ENCODE measurements at regions not wholly inside any gene's neighbourhood (a gene's known extent, or its start where the extent isn't known, plus 50 kb on each side); places are given as distances from the start of the nearest gene placed in this dataset.

- no peak for TF ChIP-seq CTCF (IDR thresholded peaks at IDR 0.05; ENCODE audit: control extremely low read depth, extremely low read depth, low read depth, missing control alignments)
- DNase-seq (ENCODE audit: extremely low spot score): no peak
- ChIA-PET POLR2A (interaction anchor here (0.6 kb wide), 1 partner anchor 174 kb away, joined by 5 read pairs; no protein-coding TSS in a partner anchor), CTCF (interaction anchor here (1.1 kb wide), 2 partner anchors 10 to 16 kb away, joined by 3 read pairs; no protein-coding TSS in a partner anchor)
Measured at GRCh38 chr12:104895415-104895814, 62.7 kb downstream of the SLC41A2 start.

DNA sequence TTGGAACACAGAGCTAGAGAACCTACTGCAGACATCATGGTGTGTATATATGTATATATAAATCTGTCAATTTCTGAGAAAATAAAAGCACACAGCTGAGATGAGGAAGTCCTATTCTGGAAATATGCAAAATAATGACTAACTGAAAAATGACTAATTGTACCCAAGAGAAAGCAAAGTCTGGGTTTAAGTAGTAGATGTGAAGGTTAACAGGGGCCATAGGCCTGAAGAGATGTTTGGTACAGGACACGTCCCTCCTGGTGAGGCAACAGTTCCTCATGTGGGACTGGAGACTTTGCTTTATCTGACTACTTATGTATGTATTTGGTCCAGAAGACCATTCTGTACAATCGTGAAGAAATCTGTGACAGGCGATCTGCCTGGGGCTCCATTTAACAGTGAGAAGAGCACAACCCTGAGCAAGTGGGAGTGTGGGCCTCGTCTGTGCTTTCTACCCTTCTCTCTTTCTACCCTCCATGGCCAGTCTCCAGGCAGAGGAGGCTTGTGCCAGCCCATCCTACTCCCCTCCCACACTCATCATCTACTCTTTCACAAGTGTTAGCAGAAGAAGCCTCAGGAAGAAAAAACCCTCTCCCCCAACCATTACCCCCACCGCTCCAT, 67.5 kb downstream of the SLC41A2 start:
- DNase-seq (ENCODE audit: extremely low spot score): peak; percentile 22
- TF ChIP-seq CTCF (IDR thresholded peaks at IDR 0.05; ENCODE audit: control extremely low read depth, extremely low read depth, low read depth, missing control alignments): no peak
- CTCF ChIA-PET: no interaction called here
- POLR2A ChIA-PET: no interaction called here

DNA sequence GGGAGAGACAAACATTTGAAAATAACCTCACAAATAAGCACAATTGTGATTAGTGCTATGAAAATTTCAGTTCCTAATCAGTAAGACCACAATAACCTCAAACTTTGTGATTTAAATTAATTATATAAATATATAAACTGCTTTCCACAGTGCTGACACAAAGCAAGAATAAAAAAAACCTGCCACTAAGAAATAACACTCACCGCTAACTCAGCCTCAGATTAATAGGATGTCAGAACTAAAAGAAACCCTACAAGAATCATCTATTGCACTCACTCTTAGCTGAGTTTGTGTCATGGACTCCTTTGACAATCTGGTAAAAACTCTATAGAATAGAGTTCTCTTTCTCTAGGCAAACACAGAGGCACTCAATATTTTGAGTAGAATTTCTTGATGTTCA, 68.4 kb downstream of the SLC41A2 start:
- CTCF ChIA-PET: no interaction called here
- TF ChIP-seq CTCF (IDR thresholded peaks at IDR 0.05; ENCODE audit: control extremely low read depth, extremely low read depth, low read depth, missing control alignments): no peak
- POLR2A ChIA-PET: no interaction called here
- no peak for DNase-seq (ENCODE audit: extremely low spot score)

DNA sequence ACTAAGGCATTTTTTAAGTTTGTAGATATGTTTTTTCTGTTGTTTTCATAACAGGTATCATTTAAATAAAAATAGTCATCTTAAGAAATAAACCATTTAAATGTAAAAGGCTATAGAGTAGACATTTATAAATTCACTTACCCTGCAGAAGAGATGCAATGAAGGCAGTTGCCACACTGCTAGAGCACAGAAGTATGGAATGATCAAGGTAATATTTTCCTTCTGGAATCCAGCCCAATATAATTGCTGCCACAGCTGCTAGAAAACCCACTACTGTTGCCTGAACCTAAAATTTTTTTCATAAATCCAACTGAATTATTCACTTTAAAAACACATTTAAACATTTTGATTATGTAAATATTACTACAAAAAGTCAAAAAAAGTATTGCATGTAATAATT, 69.2 kb downstream of the SLC41A2 start:
- no peak for DNase-seq (ENCODE audit: extremely low spot score)
- CTCF ChIA-PET: interaction anchor here (1.3 to 1.4 kb wide), 2 partner anchors 9 to 40 kb away, joined by 3 to 4 read pairs; no protein-coding TSS in a partner anchor
- POLR2A ChIA-PET: no interaction called here
- no peak for TF ChIP-seq CTCF (IDR thresholded peaks at IDR 0.05; ENCODE audit: control extremely low read depth, extremely low read depth, low read depth, missing control alignments)

DNA sequence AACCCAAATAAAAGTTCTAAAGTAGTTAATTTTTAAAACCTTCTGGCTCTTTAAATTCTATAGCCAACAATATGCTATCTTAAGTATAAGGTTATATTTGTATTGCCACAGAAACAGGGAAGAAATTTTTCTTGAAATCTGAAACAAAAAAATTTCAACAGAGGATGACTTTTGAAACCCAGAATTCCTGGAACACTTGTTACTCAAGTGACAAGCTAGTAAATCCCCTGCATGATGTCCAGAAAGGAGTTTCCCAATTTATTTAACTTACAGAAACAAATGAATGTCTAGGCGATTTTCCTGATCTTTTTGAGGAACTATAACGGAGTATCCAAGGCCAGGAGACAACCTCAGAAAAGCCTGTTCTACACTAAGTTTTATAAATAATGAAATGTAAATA, 69.6 kb downstream of the SLC41A2 start:
- TF ChIP-seq CTCF (IDR thresholded peaks at IDR 0.05; ENCODE audit: control extremely low read depth, extremely low read depth, low read depth, missing control alignments): no peak
- ChIA-PET POLR2A (no interaction called here), CTCF (interaction anchor here (1.3 to 2.1 kb wide), 4 partner anchors 9 to 247 kb away, joined by 3 to 6 read pairs (median 4); no protein-coding TSS in a partner anchor)
- no peak for DNase-seq (ENCODE audit: extremely low spot score)

DNA sequence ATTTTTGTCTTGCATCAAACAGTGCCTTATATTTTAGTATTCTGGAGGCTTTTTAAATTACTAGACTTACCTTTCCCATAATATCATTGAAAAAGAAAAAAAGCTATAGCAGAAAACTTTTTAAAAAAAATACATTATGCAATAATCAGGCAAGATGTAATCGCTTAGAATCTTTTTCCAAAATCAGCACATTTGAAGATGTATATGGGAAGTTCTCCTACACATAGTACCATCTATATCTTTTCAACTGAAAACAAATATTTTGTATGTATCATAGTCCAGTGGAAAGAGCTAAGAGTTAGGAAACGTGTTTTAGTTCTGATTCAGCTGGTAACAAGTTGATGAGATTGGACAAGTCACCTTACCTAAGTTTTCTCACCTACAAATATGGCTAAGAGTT, 70.6 kb downstream of the SLC41A2 start:
- ChIA-PET CTCF (interaction anchor here (1.1 to 2.1 kb wide), 4 partner anchors 12 to 246 kb away, joined by 3 to 6 read pairs (median 4); no protein-coding TSS in a partner anchor), POLR2A (no interaction called here)
- no peak for TF ChIP-seq CTCF (IDR thresholded peaks at IDR 0.05; ENCODE audit: control extremely low read depth, extremely low read depth, low read depth, missing control alignments)
- DNase-seq (ENCODE audit: extremely low spot score): no peak

Data from GM10248 (cell line).